ENCODE measurements at regions not wholly inside any gene's neighbourhood (a gene's known extent, or its start where the extent isn't known, plus 50 kb on each side); places are given as distances from the start of the nearest gene placed in this dataset.

GRCh38 chr16:88283596-88283995 lies 99.2 kb upstream of the ZNF469 start:
- Histone ChIP-seq H3K36me3 (ENCODE audit: insufficient read depth, low read length, poor library complexity, severe bottlenecking) (no peaks in the 10 kb centered on the region), H3K4me3 (ENCODE audit: low read depth, low read length, poor library complexity, severe bottlenecking) (no peak overlapping the region), H3K27me3 (replicated peaks; ENCODE audit: insufficient read depth, low read depth, low read length, poor library complexity) (no peaks in the 10 kb centered on the region), H3K27ac (ENCODE audit: low read depth, low read length, poor library complexity, severe bottlenecking) (no peak overlapping the region), H3K9me3 (ENCODE audit: low read depth, low read length, poor library complexity, severe bottlenecking) (peaks cover 12% of the 10 kb centered on the region), H3K4me1 (ENCODE audit: insufficient read depth, low read length, poor library complexity, severe bottlenecking) (no peaks in the 10 kb centered on the region)
- POLR2A ChIA-PET (ENCODE audit: low non-redundant PET), result no interaction called here
- TF ChIP-seq, protein P1, sequence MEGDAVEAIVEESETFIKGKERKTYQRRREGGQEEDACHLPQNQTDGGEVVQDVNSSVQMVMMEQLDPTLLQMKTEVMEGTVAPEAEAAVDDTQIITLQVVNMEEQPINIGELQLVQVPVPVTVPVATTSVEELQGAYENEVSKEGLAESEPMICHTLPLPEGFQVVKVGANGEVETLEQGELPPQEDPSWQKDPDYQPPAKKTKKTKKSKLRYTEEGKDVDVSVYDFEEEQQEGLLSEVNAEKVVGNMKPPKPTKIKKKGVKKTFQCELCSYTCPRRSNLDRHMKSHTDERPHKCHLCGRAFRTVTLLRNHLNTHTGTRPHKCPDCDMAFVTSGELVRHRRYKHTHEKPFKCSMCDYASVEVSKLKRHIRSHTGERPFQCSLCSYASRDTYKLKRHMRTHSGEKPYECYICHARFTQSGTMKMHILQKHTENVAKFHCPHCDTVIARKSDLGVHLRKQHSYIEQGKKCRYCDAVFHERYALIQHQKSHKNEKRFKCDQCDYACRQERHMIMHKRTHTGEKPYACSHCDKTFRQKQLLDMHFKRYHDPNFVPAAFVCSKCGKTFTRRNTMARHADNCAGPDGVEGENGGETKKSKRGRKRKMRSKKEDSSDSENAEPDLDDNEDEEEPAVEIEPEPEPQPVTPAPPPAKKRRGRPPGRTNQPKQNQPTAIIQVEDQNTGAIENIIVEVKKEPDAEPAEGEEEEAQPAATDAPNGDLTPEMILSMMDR (conservative IDR thresholded peaks at IDR 0.05; ENCODE audit: low read depth, low read length), result no peak
- no peak for TF ChIP-seq EZH2 (IDR thresholded peaks at IDR 0.05; ENCODE audit: borderline replicate concordance, low read depth, low read length, poor library complexity, severe bottlenecking)
- intact Hi-C loops (cut with micrococcal nuclease; ENCODE audit: unreplicated experiment), result no loop called here
- no TSS peak for BruUV-seq (replicated peaks)
- CTCF ChIA-PET, result no interaction called here
- no peak for DNase-seq (ENCODE audit: low spot score)

GRCh38 chr16:88284101-88284500 lies 98.7 kb upstream of the ZNF469 start:
- ChIA-PET CTCF (no interaction called here), POLR2A (ENCODE audit: low non-redundant PET) (no interaction called here)
- no peaks in the 10 kb centered on the region for H3K27me3 ChIP-seq (replicated peaks; ENCODE audit: insufficient read depth, low read depth, low read length, poor library complexity)
- intact Hi-C loops (cut with micrococcal nuclease; ENCODE audit: unreplicated experiment), result no loop called here
- no peak overlapping the region for H3K27ac ChIP-seq (ENCODE audit: low read depth, low read length, poor library complexity, severe bottlenecking)
- no peaks in the 10 kb centered on the region for H3K4me1 ChIP-seq (ENCODE audit: insufficient read depth, low read length, poor library complexity, severe bottlenecking)
- no peak for TF ChIP-seq EZH2 (IDR thresholded peaks at IDR 0.05; ENCODE audit: borderline replicate concordance, low read depth, low read length, poor library complexity, severe bottlenecking)
- TF ChIP-seq, protein P1 (conservative IDR thresholded peaks at IDR 0.05; ENCODE audit: low read depth, low read length), result no peak
- no peak for DNase-seq (ENCODE audit: low spot score)
- no peak overlapping the region for H3K4me3 ChIP-seq (ENCODE audit: low read depth, low read length, poor library complexity, severe bottlenecking)
- H3K9me3 ChIP-seq (ENCODE audit: low read depth, low read length, poor library complexity, severe bottlenecking), result peaks cover 12% of the 10 kb centered on the region
- no TSS peak for BruUV-seq (replicated peaks)
- H3K36me3 ChIP-seq (ENCODE audit: insufficient read depth, low read length, poor library complexity, severe bottlenecking), result no peaks in the 10 kb centered on the region

- DNase-seq (ENCODE audit: low spot score), result no peak
- POLR2A ChIA-PET (ENCODE audit: low non-redundant PET), result no interaction called here
- no TSS peak for BruUV-seq (replicated peaks)
- H3K4me1 ChIP-seq (ENCODE audit: insufficient read depth, low read length, poor library complexity, severe bottlenecking), result no peaks in the 10 kb centered on the region
- intact Hi-C loops (cut with micrococcal nuclease; ENCODE audit: unreplicated experiment), result no loop called here
- no peaks in the 10 kb centered on the region for H3K27me3 ChIP-seq (replicated peaks; ENCODE audit: insufficient read depth, low read depth, low read length, poor library complexity)
- no peak overlapping the region for H3K4me3 ChIP-seq (ENCODE audit: low read depth, low read length, poor library complexity, severe bottlenecking)
- no peak overlapping the region for H3K27ac ChIP-seq (ENCODE audit: low read depth, low read length, poor library complexity, severe bottlenecking)
- peaks cover 12% of the 10 kb centered on the region for H3K9me3 ChIP-seq (ENCODE audit: low read depth, low read length, poor library complexity, severe bottlenecking)
- CTCF ChIA-PET, result no interaction called here
- no peaks in the 10 kb centered on the region for H3K36me3 ChIP-seq (ENCODE audit: insufficient read depth, low read length, poor library complexity, severe bottlenecking)
- TF ChIP-seq EZH2 (IDR thresholded peaks at IDR 0.05; ENCODE audit: borderline replicate concordance, low read depth, low read length, poor library complexity, severe bottlenecking), result no peak
- TF ChIP-seq, protein P1 (conservative IDR thresholded peaks at IDR 0.05; ENCODE audit: low read depth, low read length), result no peak
Measured at GRCh38 chr16:88284626-88285513, 97.9 kb upstream of the ZNF469 start.

Data from A673 (cell line).